HepG2 (cell line): ENCODE measurements at regions not wholly inside any gene's neighbourhood (a gene's known extent, or its start where the extent isn't known, plus 50 kb on each side); places are given as distances from the start of the nearest gene placed in this dataset.
A peak's percentile ranks its signal among the peaks of the same experiment; 100 is the strongest.

Source experiments
- ATAC-seq: fragments of 200-7000 bp; cut with Tn5 transposase; 3 replicates; pipeline ENCODE4 v1.9.1; 2020; ENCODE audit warnings: mild to moderate bottlenecking, moderate library complexity
- BruUV-seq: library from RNA; stranded (reverse); fragments of 400-500 nt; replicated peaks from 2 replicates; lab custom pipeline; 2021; lab: Mats Ljungman, UMichigan
- CTCF ChIA-PET: fragments of 300-600 bp; formaldehyde crosslinking; extraction: SDS; loops from one replicate; lab custom pipeline; 2021; ENCODE audit warnings: low total read pairs, inconsistent platforms, low intra/inter-chr PET ratio; lab: Yijun Ruan, JAX
- POLR2A ChIA-PET: fragments of 350-600 bp; sonication (Branson Sonifier 250); formaldehyde crosslinking; loops from one replicate; lab custom pipeline; 2020; ENCODE audit warnings: antibody characterized with exemption, inconsistent platforms; lab: Yijun Ruan, JAX
- DNase-seq: peaks from one replicate; pipeline ENCODE4 v3.0.0-alpha.2; 2015; ENCODE audit warnings: low spot score
- FAIRE-seq: peaks from 3 replicates; lab custom pipeline; 2011; peaks lifted over from hg19 to GRCh38; lab: Jason Lieb, UNC
- H2AFZ ChIP-seq: one replicate; pipeline ENCODE4 v1.6.1; 2011; ENCODE audit warnings: low read length, inconsistent platforms
- H3K27ac ChIP-seq: fragments of 300-600 bp; 3 replicates; pipeline ENCODE4 v1.8.0; 2011; ENCODE audit warnings: mixed run types, mild to moderate bottlenecking, mixed read lengths, low read length, inconsistent platforms; ENCODE audit not compliant: insufficient read depth; ENCODE audit errors: extremely low read length
- H3K27me3 ChIP-seq, 2 experiments: fragments of 200-600 bp in 1 of 2; 2 replicates in 1 of 2; 3 replicates in 1 of 2; pipeline versions ENCODE4 v1.6.0 to v1.8.0; 2011; ENCODE audit warnings: low read length in 2 of 2, mild to moderate bottlenecking in 2 of 2, moderate library complexity in 2 of 2, inconsistent platforms in 1 of 2; ENCODE audit not compliant: insufficient read depth in 2 of 2, control insufficient read depth in 1 of 2
- H3K36me3 ChIP-seq, 2 experiments: fragments of 200-600 bp in 1 of 2; replicated peaks in 1 of 2; 2 replicates in 1 of 2; 3 replicates in 1 of 2; pipeline versions ENCODE4 v1.5.1 to v1.8.0; 2011; ENCODE audit warnings: low read length in 2 of 2, inconsistent platforms in 1 of 2; ENCODE audit not compliant: insufficient read depth in 2 of 2, control insufficient read depth in 1 of 2
- H3K4me1 ChIP-seq: 2 replicates; pipeline ENCODE4 v1.5.1; 2012; ENCODE audit warnings: low read length, inconsistent platforms; ENCODE audit not compliant: insufficient read depth
- H3K4me2 ChIP-seq: 2 replicates; pipeline ENCODE4 v1.6.0; 2011; ENCODE audit warnings: low read depth, low read length, inconsistent platforms
- H3K4me3 ChIP-seq, 3 experiments: fragments of 200-600 bp in 1 of 3; sonication (generic), shearing (Covaris generic) in 1 of 3; replicated peaks in 1 of 3; 2 replicates each; pipeline ENCODE4 v1.5.1; 2011 to 2016; ENCODE audit warnings: low read length in 3 of 3, inconsistent platforms in 2 of 3, low read depth in 2 of 3, mild to moderate bottlenecking in 2 of 3, control low read depth in 1 of 3, mixed read lengths in 1 of 3; ENCODE audit not compliant: insufficient read depth in 1 of 3
- H3K79me2 ChIP-seq: one replicate; pipeline ENCODE4 v1.6.1; 2011; ENCODE audit warnings: low read length, inconsistent platforms; ENCODE audit not compliant: insufficient read depth
- H3K9ac ChIP-seq: 2 replicates; pipeline ENCODE4 v1.6.0; 2011; ENCODE audit warnings: mild to moderate bottlenecking, low read depth, low read length, inconsistent platforms; ENCODE audit not compliant: insufficient read depth
- H3K9me3 ChIP-seq: 2 replicates; pipeline ENCODE4 v1.5.1; 2012; ENCODE audit warnings: mild to moderate bottlenecking, low read length
- H4K20me1 ChIP-seq: 2 replicates; pipeline ENCODE4 v1.6.0; 2011; ENCODE audit warnings: inconsistent platforms, mild to moderate bottlenecking, low read length, moderate library complexity; ENCODE audit not compliant: insufficient read depth
- ATRX ChIP-seq: sonication (generic); formaldehyde crosslinking; IDR thresholded peaks from 2 replicates; pipeline ENCODE4 v1.4.0; 2020; ENCODE audit warnings: missing genetic modification reagents, borderline replicate concordance
- CBX1 ChIP-seq: IDR thresholded peaks from one replicate; pipeline ENCODE4 v1.6.1; 2016; ENCODE audit warnings: antibody characterized with exemption, low read depth
- EEA1 ChIP-seq: sonication (generic); formaldehyde crosslinking; IDR thresholded peaks from 2 replicates; pipeline ENCODE4 v1.5.1; 2020; ENCODE audit warnings: mild to moderate bottlenecking, missing genetic modification reagents, borderline replicate concordance
- KDM1A ChIP-seq: IDR thresholded peaks from 2 replicates; pipeline ENCODE4 v1.6.1; 2016; ENCODE audit warnings: missing compliant biosample characterization
- KLF11 ChIP-seq: IDR thresholded peaks from 2 replicates; pipeline ENCODE4 v1.6.1; 2016; ENCODE audit warnings: missing compliant biosample characterization
- MEIS2 ChIP-seq: sonication (generic); formaldehyde crosslinking; IDR thresholded peaks from 2 replicates; pipeline ENCODE4 v1.9.0; 2021; ENCODE audit warnings: mild to moderate bottlenecking, missing genetic modification reagents
- MIER3 ChIP-seq: IDR thresholded peaks from 2 replicates; pipeline ENCODE4 v1.6.1; 2016; ENCODE audit warnings: missing compliant biosample characterization, borderline replicate concordance
- NKX3-1 ChIP-seq: sonication (generic); formaldehyde crosslinking; IDR thresholded peaks from 2 replicates; pipeline ENCODE4 v1.5.0; 2020; ENCODE audit warnings: missing genetic modification reagents
- NR2F2 ChIP-seq: IDR thresholded peaks from 2 replicates; pipeline ENCODE4 v1.6.1; 2012; ENCODE audit warnings: low read depth, inconsistent platforms, borderline replicate concordance
- RFX1 ChIP-seq: fragments of 450-650 bp; IDR thresholded peaks from 2 replicates; pipeline ENCODE4 v1.6.1; 2017
- SOX5 ChIP-seq: IDR thresholded peaks from 2 replicates; pipeline ENCODE4 v1.6.1; 2016; ENCODE audit warnings: borderline replicate concordance
- TARDBP ChIP-seq: sonication (generic); formaldehyde crosslinking; IDR thresholded peaks from 2 replicates; pipeline ENCODE4 v1.8.0; 2022; ENCODE audit warnings: mild to moderate bottlenecking, missing genetic modification reagents
- TBP ChIP-seq: sonication (generic); formaldehyde crosslinking; IDR thresholded peaks from 2 replicates; pipeline ENCODE4 v1.5.0; 2020; ENCODE audit warnings: missing genetic modification reagents
- U2AF1 ChIP-seq: fragments of 200-400 bp; formaldehyde crosslinking; optimal IDR thresholded peaks from 2 replicates; pipeline ENCODE3; 2017; ENCODE audit warnings: mild to moderate bottlenecking, low read depth, low read length
- ZBTB7A ChIP-seq: sonication (generic); formaldehyde crosslinking; IDR thresholded peaks from 2 replicates; pipeline ENCODE4 v1.8.0; 2022; ENCODE audit warnings: mild to moderate bottlenecking, missing genetic modification reagents
- ZNF136 ChIP-seq: sonication (generic); formaldehyde crosslinking; IDR thresholded peaks from 2 replicates; pipeline ENCODE4 v1.8.1; 2022; ENCODE audit warnings: low read depth, mild to moderate bottlenecking, moderate library complexity, missing genetic modification reagents
- ZNF264 ChIP-seq: sonication (generic); formaldehyde crosslinking; IDR thresholded peaks from 2 replicates; pipeline ENCODE4 v1.4.0; 2020; ENCODE audit warnings: missing genetic modification reagents
- ZNF546 ChIP-seq: sonication (generic); formaldehyde crosslinking; conservative IDR thresholded peaks from 2 replicates; pipeline ENCODE4 v1.8.1; 2023; ENCODE audit warnings: mild to moderate bottlenecking, missing genetic modification reagents
- ZNF790 ChIP-seq: sonication (generic); formaldehyde crosslinking; IDR thresholded peaks from 2 replicates; pipeline ENCODE4 v1.8.0; 2022; ENCODE audit warnings: missing genetic modification reagents, mild to moderate bottlenecking, borderline replicate concordance
- WGBS: methylation state at CpG from one replicate; pipeline ENCODE4 v1.1.6; 2017; ENCODE audit warnings: low lambda C conversion rate; 5-methylcytosine and 5-hydroxymethylcytosine counted together
- in situ Hi-C: cut with HindIII; loops from 2 replicates; pipeline ENCODE4 v1.10.0; 2017; ENCODE audit warnings: low pct_unique_long_range_greater_than_20kb; ENCODE audit not compliant: extremely low pct_ligation_motif_present
- intact Hi-C: fragments of 100-400 bp; cut with micrococcal nuclease; formaldehyde crosslinking; loops from one replicate; pipeline ENCODE4 v1.10.0; 2022; ENCODE audit not compliant: unreplicated experiment
- TF ChIP-seq, protein P1 (sequence below): sonication (generic); formaldehyde crosslinking; IDR thresholded peaks from 2 replicates; pipeline ENCODE4 v1.5.1; 2020; ENCODE audit warnings: missing genetic modification reagents, mild to moderate bottlenecking, borderline replicate concordance
- TF ChIP-seq, protein P2 (sequence below): sonication (generic); formaldehyde crosslinking; IDR thresholded peaks from 2 replicates; pipeline ENCODE4 v1.5.0; 2020; ENCODE audit warnings: mild to moderate bottlenecking, missing genetic modification reagents

DNA sequence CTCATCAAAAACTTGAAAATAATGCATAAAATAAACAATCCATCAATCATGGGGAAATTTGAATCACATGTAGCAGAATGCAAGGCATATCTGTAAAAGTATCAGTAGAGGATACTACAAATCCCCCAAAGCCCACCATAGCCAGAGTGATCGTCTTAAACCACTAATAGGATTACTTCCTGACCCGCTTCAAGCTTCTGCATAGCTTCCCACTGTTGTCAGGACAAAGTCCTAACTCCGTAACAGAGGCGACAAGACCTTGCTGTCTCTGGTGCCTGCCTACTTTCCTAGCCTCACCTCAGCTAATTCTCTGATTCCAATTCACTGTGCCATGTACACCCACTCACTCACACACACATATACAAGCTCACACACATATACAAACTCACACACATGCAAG lies 161.2 kb upstream of the NFIA start:
- Histone ChIP-seq H3K4me3 (no peak overlapping the region), H4K20me1 (no peaks in the 10 kb centered on the region), H3K27me3 (peaks cover 0 to 3% of the 10 kb centered on the region in 2 experiments; a peak in 2 of 5 replicates), H3K4me2 (0 out of 2 replicates have a peak overlapping the region, but pooled peaks have one; percentile 1), H3K9me3 (no peaks in the 10 kb centered on the region), H3K27ac (no peak overlapping the region), H2AFZ (no peak overlapping the region), H3K9ac (no peak overlapping the region), H3K79me2 (no peaks in the 10 kb centered on the region), H3K36me3 (no peaks in the 10 kb centered on the region), H3K4me1 (peaks cover 39% of the 10 kb centered on the region)
- TF ChIP-seq TARDBP (CRISPR knock-in tag): no peak
- TF ChIP-seq U2AF1: no peak
- TF ChIP-seq MEIS2 (CRISPR knock-in tag): no peak
- no peak for TF ChIP-seq RFX1
- TF ChIP-seq ZNF790 (CRISPR knock-in tag): no peak
- no peak for TF ChIP-seq MIER3 (CRISPR knock-in tag)
- TF ChIP-seq NKX3-1 (CRISPR knock-in tag): no peak
- TF ChIP-seq, protein P1, sequence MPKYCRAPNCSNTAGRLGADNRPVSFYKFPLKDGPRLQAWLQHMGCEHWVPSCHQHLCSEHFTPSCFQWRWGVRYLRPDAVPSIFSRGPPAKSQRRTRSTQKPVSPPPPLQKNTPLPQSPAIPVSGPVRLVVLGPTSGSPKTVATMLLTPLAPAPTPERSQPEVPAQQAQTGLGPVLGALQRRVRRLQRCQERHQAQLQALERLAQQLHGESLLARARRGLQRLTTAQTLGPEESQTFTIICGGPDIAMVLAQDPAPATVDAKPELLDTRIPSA (CRISPR knock-in tag): no peak
- ATAC-seq (peak; percentile 53), FAIRE-seq (no peak), DNase-seq (no peak)
- POLR2A ChIA-PET: no interaction called here
- WGBS: 5% methylated on average over 4 of the region's 4 CpGs
- CTCF ChIA-PET: no interaction called here
- in situ Hi-C loops: no loop called here
- intact Hi-C loops: no loop called here
- BruUV-seq: no TSS peak

DNA sequence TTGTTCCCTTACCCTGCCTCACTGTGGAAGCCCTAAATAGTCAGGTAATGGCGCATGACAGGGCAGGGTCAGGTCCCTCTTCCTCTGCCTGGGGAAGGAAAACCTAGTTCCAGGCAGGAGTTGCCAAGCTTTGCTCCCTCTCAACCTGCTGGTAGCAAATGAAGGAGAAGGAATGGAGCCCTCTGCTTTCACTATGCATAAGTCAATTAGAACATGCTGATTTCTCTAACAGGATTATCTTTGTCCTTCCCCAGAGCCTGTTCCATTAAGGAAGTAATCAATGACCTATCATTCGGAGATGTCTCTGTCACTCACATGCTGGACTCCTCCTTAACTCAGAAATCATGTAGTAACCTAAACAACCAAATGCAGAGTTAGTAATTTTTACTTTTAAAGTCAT lies 161.8 kb upstream of the NFIA start:
- WGBS: 81% methylated on average over 2 of the region's 2 CpGs
- Histone ChIP-seq H3K27me3 (peaks cover 0 to 3% of the 10 kb centered on the region in 2 experiments; a peak in 2 of 5 replicates), H3K4me1 (peaks cover 39% of the 10 kb centered on the region), H3K4me3 (no peak overlapping the region), H4K20me1 (no peaks in the 10 kb centered on the region), H3K4me2 (no peak overlapping the region), H3K36me3 (no peaks in the 10 kb centered on the region), H2AFZ (no peak overlapping the region), H3K79me2 (no peaks in the 10 kb centered on the region), H3K27ac (no peak overlapping the region), H3K9ac (no peak overlapping the region), H3K9me3 (no peaks in the 10 kb centered on the region)
- no peak for ATAC-seq
- intact Hi-C loops (no loop called here), in situ Hi-C loops (no loop called here)
- no peak for FAIRE-seq
- CTCF ChIA-PET: no interaction called here
- POLR2A ChIA-PET: no interaction called here
- no peak for DNase-seq
- BruUV-seq: no TSS peak
- TF ChIP-seq SOX5 (CRISPR knock-in tag) (no peak), KDM1A (CRISPR knock-in tag) (no peak), ZNF264 (no peak), EEA1 (CRISPR knock-in tag) (no peak), ZNF136 (no peak), TBP (CRISPR knock-in tag) (no peak), ZNF546 (CRISPR knock-in tag) (no peak), CBX1 (no peak), ATRX (CRISPR knock-in tag) (no peak), NR2F2 (no peak), ZBTB7A (CRISPR knock-in tag) (no peak), KLF11 (no peak)
- TF ChIP-seq, protein P2, sequence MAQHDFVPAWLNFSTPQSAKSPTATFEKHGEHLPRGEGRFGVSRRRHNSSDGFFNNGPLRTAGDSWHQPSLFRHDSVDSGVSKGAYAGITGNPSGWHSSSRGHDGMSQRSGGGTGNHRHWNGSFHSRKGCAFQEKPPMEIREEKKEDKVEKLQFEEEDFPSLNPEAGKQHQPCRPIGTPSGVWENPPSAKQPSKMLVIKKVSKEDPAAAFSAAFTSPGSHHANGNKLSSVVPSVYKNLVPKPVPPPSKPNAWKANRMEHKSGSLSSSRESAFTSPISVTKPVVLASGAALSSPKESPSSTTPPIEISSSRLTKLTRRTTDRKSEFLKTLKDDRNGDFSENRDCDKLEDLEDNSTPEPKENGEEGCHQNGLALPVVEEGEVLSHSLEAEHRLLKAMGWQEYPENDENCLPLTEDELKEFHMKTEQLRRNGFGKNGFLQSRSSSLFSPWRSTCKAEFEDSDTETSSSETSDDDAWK (CRISPR knock-in tag): no peak
